Lower leg skin (tissue), 3 donors: ENCODE measurements at regions not wholly inside any gene's neighbourhood (a gene's known extent, or its start where the extent isn't known, plus 50 kb on each side); places are given as distances from the start of the nearest gene placed in this dataset.

ENCODE experiments used
- CTCF ChIP-seq, 3 donors: fragments of 450-650 bp; IDR thresholded peaks; one replicate each; pipeline ENCODE4 v1.5.1; 2016; ENCODE audit warnings: antibody characterized with exemption in 3 of 3, mild to moderate bottlenecking in 3 of 3, moderate library complexity in 2 of 3
- POLR2A ChIP-seq, 2 donors: fragments of 450-650 bp; IDR thresholded peaks; one replicate each; pipeline ENCODE4 v1.6.1; 2016 to 2017; ENCODE audit warnings: antibody characterized with exemption in 2 of 2, mild to moderate bottlenecking in 1 of 2, moderate library complexity in 1 of 2

- no peak for TF ChIP-seq CTCF (IDR thresholded peaks at IDR 0.05)
- no peak for TF ChIP-seq POLR2A (IDR thresholded peaks at IDR 0.05)
Measured at GRCh38 chr2:61750624-61751023, 103.2 kb downstream of the FAM161A start.
